GM18505 (cell line): ENCODE measurements at regions not wholly inside any gene's neighbourhood (a gene's known extent, or its start where the extent isn't known, plus 50 kb on each side); places are given as distances from the start of the nearest gene placed in this dataset.
"Not testable (repeated sequence)": the region's sequence is repeated elsewhere in the genome, so short reads cannot be mapped to it uniquely, and the experiment has no call there.

Source experiments
- ATAC-seq: cut with Tn5 transposase; IDR thresholded peaks from one replicate; pipeline ENCODE4 v1.9.1; 2021; ENCODE audit not compliant: unreplicated experiment
- POLR2A ChIP-seq: IDR thresholded peaks from 4 replicates; pipeline ENCODE4 v1.6.1; 2011; ENCODE audit warnings: borderline replicate concordance; ENCODE audit not compliant: insufficient read depth, insufficient read length; ENCODE audit errors: extremely low read depth

GRCh38 chr13:27353708-27354107 lies 70.7 kb upstream of the GTF3A start:
- TF ChIP-seq POLR2A, result no peak
- ATAC-seq, result no peak

- no peak for ATAC-seq
- TF ChIP-seq POLR2A, result no peak
These were observed 70.0 kb upstream of the GTF3A start for GRCh38 chr13:27354379-27354778.

GRCh38 chr13:27355894-27356293 lies 68.5 kb upstream of the GTF3A start:
- no peak for TF ChIP-seq POLR2A
- ATAC-seq, result no peak

- no peak for ATAC-seq
These were observed 66.0 kb upstream of the GTF3A start for GRCh38 chr13:27358420-27358819.

GRCh38 chr13:27359199-27359821 lies 65.1 kb upstream of the GTF3A start:
- ATAC-seq, result no peak
- no peak for TF ChIP-seq POLR2A

More at GRCh38 chr13:27358420-27358819, 66.0 kb upstream of the GTF3A start:
- TF ChIP-seq POLR2A, result no peak

DNA sequence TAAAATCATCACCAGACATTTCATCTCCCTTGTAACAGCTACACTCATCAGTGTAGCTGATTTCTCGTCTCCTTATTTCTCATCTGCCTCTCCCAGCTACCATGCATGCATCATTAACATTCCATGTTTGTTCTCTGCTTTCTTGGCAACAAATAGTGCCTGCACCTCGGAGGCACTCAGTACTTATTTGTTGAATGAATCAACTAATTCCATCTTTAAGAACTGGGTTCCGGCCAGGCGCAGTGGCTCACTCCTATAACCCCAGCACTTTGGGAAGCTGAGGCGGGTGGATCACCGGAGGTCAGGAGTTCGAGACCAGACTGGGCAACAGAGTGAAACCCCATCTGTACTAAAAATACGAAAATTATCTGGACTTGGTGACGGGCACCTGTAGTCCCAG lies 63.9 kb upstream of the GTF3A start:
- no peak for ATAC-seq
- TF ChIP-seq POLR2A, result no peak

- ATAC-seq, result peak; percentile 85
- TF ChIP-seq POLR2A, result no peak
These were observed 62.2 kb upstream of the GTF3A start for GRCh38 chr13:27362064-27362751.

DNA sequence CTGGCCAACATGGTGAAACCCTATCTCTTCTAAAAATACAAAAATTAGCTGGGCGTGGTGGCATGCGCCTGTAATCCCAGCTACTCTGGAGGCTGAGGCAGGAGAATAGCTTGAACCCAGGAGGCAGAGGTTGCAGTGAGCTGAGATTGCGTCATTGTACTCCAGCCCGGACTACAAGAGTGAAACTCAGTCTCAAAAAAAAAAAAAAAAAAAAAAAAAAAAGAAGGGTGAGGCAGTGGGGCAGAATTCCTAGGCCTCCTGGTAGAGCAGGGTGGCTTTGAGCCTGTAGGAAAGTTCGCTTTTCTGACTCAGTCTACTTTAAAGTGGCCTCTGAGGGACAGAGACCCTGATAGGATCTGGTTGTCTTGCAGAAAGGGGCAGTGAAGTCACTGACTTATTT lies 60.8 kb upstream of the GTF3A start:
- not testable (repeated sequence) for ATAC-seq

DNA sequence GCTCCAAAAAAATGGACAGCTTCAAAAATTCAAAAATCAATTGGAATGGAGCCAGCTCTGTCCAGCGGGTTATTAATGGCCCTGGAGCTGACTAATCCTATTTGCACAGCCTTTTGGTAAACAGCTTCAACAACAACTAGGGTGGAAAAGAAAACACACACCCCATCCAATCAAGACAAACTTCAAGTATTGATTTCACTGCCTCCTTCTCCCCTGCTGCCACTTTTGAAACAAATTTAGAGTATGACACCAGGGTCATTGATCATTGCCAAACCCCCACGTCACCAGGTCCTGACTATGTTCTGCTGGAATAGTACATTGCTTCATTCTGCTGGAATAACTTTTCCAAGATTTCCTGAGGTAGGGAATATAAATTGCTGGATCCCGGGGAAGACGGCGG lies 56.8 kb upstream of the GTF3A start:
- no peak for ATAC-seq
- no peak for TF ChIP-seq POLR2A

- TF ChIP-seq POLR2A, result no peak
- ATAC-seq, result no peak
These were observed 54.0 kb upstream of the GTF3A start for GRCh38 chr13:27370305-27370872.

GRCh38 chr13:27371932-27372331 lies 52.5 kb upstream of the GTF3A start:
- no peak for ATAC-seq
- no peak for TF ChIP-seq POLR2A

GRCh38 chr13:27372896-27373295 lies 51.5 kb upstream of the GTF3A start:
- no peak for ATAC-seq
- TF ChIP-seq POLR2A, result no peak

DNA sequence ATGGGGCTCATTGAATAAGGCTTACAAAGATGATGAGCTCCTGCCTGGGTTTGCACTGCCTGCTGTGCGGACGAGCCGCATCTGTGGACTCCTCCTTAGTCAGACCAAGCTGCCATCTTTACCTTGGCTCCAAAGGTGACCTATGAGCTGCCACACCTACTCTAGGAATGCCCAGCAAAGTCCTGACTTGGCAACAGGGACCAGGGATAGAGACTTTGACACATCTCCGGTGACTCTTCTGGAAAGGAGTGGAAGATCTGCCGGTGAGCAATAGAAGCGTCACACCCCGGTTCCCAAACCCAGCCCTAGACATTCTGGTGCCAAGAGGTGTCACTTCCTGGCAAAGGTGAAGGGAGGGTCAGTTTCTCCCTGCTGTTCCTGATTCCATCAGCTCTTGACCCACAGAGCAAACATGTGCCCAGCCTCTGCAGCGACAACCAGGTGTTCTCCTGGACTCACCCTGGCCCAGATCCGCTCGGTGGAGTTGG lies 50.2 kb upstream of the GTF3A start:
- TF ChIP-seq POLR2A, result no peak
- no peak for ATAC-seq
